BLaER1 treated with 17β-estradiol and CSF1 and Interleukin-3, amounts not matched to agents 10 nM and 100 nM (cell line): ENCODE measurements at regions not wholly inside any gene's neighbourhood (a gene's known extent, or its start where the extent isn't known, plus 50 kb on each side); places are given as distances from the start of the nearest gene placed in this dataset.

Experiments used
- H3K27ac ChIP-seq, 11 experiments: shearing (Covaris generic); formaldehyde crosslinking; 2 replicates each; pipeline ENCODE4 v1.8.1; 2022
- H3K27me3 ChIP-seq, 11 experiments: shearing (Covaris generic); formaldehyde crosslinking; 2 replicates each; pipeline ENCODE4 v1.8.1; 2022
- H3K36me3 ChIP-seq, 11 experiments: shearing (Covaris generic); formaldehyde crosslinking; 2 replicates each; pipeline ENCODE4 v1.8.1; 2022
- H3K4me1 ChIP-seq, 10 experiments: shearing (Covaris generic); formaldehyde crosslinking; 2 replicates each; pipeline ENCODE4 v1.8.1; 2022
- H3K4me2 ChIP-seq, 11 experiments: shearing (Covaris generic); formaldehyde crosslinking; 2 replicates each; pipeline ENCODE4 v1.8.1; 2022
- H3K4me3 ChIP-seq, 10 experiments: shearing (Covaris generic); formaldehyde crosslinking; 2 replicates each; pipeline ENCODE4 v1.8.1; 2022
- H3K9ac ChIP-seq, 11 experiments: shearing (Covaris generic); formaldehyde crosslinking; 2 replicates each; pipeline ENCODE4 v1.8.1; 2022
- H3K9me3 ChIP-seq, 11 experiments: shearing (Covaris generic); formaldehyde crosslinking; replicated peaks in 1 of 11; 2 replicates each; pipeline ENCODE4 v1.8.1; 2022
- H4K20me1 ChIP-seq, 11 experiments: shearing (Covaris generic); formaldehyde crosslinking; 2 replicates each; pipeline ENCODE4 v1.8.1; 2022
- Cebpa-rat ChIP-seq, 11 experiments: shearing (Covaris generic); IDR thresholded peaks; 2 replicates each; pipeline ENCODE4 v1.8.1; 2022

DNA sequence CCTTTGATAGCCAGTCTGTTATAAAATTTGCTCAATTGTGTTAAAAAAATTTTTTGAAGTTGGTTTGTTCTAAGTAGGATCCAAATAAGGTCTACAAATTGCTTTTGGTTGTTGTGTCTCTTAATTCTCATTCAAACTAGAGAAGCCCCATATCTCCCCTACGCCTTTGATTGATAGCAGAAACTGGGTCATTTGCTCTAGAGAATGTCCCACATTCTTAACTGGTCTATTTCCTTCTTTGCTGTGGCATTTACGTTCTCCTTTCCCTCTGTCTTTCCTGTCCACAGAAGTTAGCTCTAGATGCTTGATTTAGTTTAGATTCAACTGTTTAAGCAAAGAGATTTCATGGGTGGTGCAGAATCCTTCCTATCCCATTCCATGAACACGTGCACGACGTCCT, 174.6 kb upstream of the SVIL start:
- Histone ChIP-seq H3K4me1 (peaks cover 3 to 40% (median 11%) of the 10 kb centered on the region in 10 experiments), H3K27ac (no peak overlapping the region), H3K36me3 (no peaks in the 10 kb centered on the region; a peak in 1 of 22 replicates), H3K9ac (no peak overlapping the region), H3K27me3 (no peaks in the 10 kb centered on the region), H3K9me3 (peaks cover 0 to 13% (median 10%) of the 10 kb centered on the region in 11 experiments; a peak in 16 of 22 replicates), H3K4me2 (peak overlapping the region in 2 of 11 experiments; percentile 1 to 15; a peak in 2 of 22 replicates), H3K4me3 (no peak overlapping the region), H4K20me1 (no peaks in the 10 kb centered on the region)
- no peak for TF ChIP-seq Cebpa-rat (IDR thresholded peaks at IDR 0.05)

DNA sequence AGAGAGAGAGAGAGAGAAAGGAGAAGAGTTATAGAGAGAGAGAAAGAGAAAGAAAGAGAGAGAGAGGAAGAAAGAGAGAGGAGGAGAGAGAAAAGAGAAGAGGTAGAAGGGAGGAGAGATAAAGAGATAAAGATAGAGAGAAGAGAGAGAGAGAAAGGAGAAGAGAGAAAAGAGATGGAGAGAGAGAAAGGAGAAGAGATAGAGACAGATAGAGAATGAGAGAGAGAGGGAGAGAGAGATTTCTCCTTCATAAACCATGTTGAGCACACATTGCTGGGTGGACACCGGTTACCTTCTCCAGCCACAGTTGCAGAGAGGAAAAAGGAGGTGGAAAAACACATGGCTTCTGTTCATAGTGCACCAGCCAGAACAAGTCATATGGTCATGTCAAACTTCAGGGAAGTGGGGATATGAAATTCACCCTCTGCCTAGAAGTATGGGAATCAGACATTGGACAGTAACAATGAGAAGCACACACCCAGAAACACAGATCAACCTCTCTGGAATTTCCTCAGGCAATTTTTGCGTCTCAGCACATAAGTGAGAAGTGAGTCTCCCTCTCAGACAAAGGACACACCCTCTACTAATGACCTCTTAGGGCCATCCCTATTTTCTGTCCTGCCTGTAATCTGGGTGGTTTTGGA, 172.5 kb upstream of the SVIL start:
- H3K4me1 ChIP-seq, result peaks cover 20 to 61% (median 29%) of the 10 kb centered on the region in 10 experiments
- no peaks in the 10 kb centered on the region for H4K20me1 ChIP-seq
- no peak for TF ChIP-seq Cebpa-rat (IDR thresholded peaks at IDR 0.05)
- H3K27me3 ChIP-seq, result no peaks in the 10 kb centered on the region
- peaks cover 0 to 18% (median 11%) of the 10 kb centered on the region in 11 experiments; a peak in 16 of 22 replicates for H3K9me3 ChIP-seq
- H3K27ac ChIP-seq, result no peak overlapping the region
- H3K9ac ChIP-seq, result no peak overlapping the region
- no peak overlapping the region for H3K4me3 ChIP-seq
- no peaks in the 10 kb centered on the region; a peak in 1 of 22 replicates for H3K36me3 ChIP-seq
- peak overlapping the region in 2 of 11 experiments; percentile 5 to 37; a peak in 1 of 22 replicates for H3K4me2 ChIP-seq

DNA sequence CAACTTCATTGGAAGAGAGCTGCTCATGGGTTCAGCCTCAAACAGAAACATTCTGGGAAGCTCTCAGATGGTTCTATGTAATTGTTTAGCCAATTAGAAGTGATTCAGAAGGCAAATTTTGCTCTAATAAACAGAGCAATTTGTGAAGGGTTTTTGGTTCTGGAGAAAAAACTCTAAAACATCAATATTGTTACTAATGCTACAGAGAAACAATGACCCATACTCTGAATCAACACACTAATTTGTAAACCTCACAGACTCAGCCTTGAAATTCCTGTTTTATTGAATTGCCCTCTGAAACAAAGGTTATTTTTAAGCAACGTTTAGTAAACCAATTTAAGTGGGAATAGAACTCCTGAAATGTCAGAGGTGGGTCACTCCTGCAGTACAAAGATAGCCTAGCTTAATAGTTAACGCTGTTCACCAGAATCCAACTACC, 171.6 kb upstream of the SVIL start:
- Histone ChIP-seq H3K9ac (no peak overlapping the region), H3K4me3 (no peak overlapping the region), H3K4me1 (peaks cover 20 to 63% (median 29%) of the 10 kb centered on the region in 10 experiments), H3K27ac (no peak overlapping the region), H3K9me3 (peaks cover 0 to 27% (median 11%) of the 10 kb centered on the region in 11 experiments; a peak in 17 of 22 replicates), H3K36me3 (no peaks in the 10 kb centered on the region; a peak in 1 of 22 replicates), H4K20me1 (no peaks in the 10 kb centered on the region), H3K4me2 (no peak overlapping the region), H3K27me3 (no peaks in the 10 kb centered on the region)
- TF ChIP-seq Cebpa-rat (IDR thresholded peaks at IDR 0.05), result no peak

DNA sequence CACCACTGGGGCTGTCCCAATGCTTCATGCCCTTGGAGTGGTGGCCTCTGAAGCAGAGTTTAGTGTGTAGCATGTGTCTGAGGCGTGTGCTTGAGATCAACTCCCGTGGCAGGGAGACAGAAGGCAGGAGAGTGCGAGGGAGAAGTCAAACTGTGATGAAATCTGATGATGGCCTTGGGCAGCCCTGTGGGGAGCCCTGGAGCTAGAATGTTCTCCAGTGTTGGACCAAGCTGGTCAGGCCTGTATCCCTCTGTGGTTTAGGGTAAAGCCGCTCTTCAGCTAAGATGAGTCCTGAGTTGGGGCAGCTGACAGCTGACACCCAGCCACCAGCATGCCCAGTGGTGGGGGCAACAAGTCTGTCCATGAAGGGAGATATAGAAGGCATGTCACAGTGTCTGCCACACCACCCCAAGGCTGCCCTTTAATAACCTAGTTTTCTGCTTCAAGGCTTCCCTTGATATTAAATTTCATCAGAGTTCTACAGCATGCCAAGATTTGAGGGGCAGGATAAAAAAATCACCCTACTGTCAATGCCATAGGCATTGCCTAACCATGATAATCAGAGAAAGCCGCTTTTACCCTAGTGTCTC, 170.5 kb upstream of the SVIL start:
- no peak for TF ChIP-seq Cebpa-rat (IDR thresholded peaks at IDR 0.05)
- Histone ChIP-seq H3K27me3 (no peaks in the 10 kb centered on the region), H3K27ac (peak overlapping the region in 5 of 11 experiments; percentile 80 to 91 (median 86); a peak in 5 of 22 replicates), H3K9me3 (peaks cover 0 to 34% (median 11%) of the 10 kb centered on the region in 11 experiments; a peak in 17 of 22 replicates), H3K4me3 (no peak overlapping the region), H4K20me1 (no peaks in the 10 kb centered on the region), H3K4me2 (peak overlapping the region in 5 of 11 experiments; percentile 74 to 90 (median 82); a peak in 10 of 22 replicates), H3K4me1 (peaks cover 20 to 61% (median 29%) of the 10 kb centered on the region in 10 experiments), H3K36me3 (no peaks in the 10 kb centered on the region; a peak in 1 of 22 replicates), H3K9ac (no peak overlapping the region)

DNA sequence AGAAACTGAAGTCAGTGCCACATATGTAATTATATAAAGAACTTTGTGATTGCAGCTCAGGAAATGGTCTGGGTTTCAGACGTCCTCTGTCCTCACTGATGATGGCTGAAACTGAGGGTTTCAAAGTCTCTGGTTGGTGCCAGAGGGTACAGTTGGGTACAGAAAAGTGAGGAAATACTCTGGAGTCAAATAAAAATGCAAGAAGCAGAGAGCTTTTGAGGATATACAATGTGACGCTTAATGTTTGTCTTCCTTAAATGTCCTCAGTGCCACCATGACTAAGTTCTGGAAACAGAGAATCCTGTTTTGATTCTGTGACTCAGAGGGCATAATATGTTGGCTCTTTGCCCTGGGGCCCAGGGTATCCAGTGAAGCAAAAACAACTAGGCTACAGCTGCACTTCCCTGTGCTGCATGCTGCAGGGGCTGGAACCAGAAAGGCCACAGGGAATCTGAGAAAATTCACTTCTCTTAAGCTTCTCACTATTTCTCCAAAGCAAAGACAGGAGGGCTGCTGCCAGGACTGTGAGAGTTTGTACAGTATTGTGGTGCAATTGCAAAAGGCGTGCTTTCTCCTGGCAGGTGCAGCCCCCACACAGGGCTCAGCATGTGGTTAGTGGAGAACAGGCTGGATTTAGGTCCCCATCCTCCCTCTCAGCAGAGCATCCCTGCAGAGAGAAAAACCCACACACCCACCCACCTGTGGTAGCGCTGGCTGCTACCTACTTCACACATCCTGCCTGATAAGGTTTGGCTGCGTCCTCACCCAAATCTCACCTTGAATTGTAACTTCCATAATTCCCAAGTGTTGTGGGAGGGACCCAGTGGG, 169.5 kb upstream of the SVIL start:
- Histone ChIP-seq H3K4me2 (peak overlapping the region; percentile 58 to 90 (median 81)), H3K4me3 (peak overlapping the region in 3 of 10 experiments; percentile 9 to 22 (median 10); a peak in 5 of 20 replicates), H3K27me3 (no peaks in the 10 kb centered on the region)

DNA sequence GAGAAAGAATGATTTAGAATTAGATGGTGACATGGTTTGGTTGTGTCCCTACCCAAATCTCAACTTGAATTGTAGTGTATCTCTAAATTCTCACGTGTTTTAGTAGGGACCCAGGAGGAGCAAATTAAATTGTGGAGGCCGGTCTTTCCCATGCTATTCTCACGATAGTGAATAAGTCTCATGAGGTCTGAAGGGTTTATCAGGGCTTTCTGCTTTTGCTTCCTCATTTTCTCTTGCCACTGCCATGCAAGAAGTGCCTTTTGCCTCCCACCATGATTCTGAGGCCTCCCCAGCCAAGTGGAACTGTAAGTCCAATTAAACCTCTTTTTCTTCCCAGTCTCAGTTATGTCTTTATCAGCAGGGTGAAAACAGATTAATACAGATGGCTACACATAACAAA, 167.4 kb upstream of the SVIL start:
- peak overlapping the region in 1 of 11 experiments; percentile 18; a peak in 1 of 22 replicates for H3K27ac ChIP-seq
- H3K9ac ChIP-seq, result no peak overlapping the region
- no peaks in the 10 kb centered on the region for H3K27me3 ChIP-seq
- H3K36me3 ChIP-seq, result no peaks in the 10 kb centered on the region; a peak in 1 of 22 replicates
- peaks cover 0 to 34% (median 11%) of the 10 kb centered on the region in 11 experiments; a peak in 17 of 22 replicates for H3K9me3 ChIP-seq
- TF ChIP-seq Cebpa-rat (IDR thresholded peaks at IDR 0.05), result no peak
- peaks cover 19 to 48% (median 29%) of the 10 kb centered on the region in 10 experiments for H3K4me1 ChIP-seq
- no peaks in the 10 kb centered on the region for H4K20me1 ChIP-seq
- no peak overlapping the region for H3K4me3 ChIP-seq
- peak overlapping the region in 4 of 11 experiments; percentile 74 to 90 (median 84); a peak in 5 of 22 replicates for H3K4me2 ChIP-seq

More for the DNA sequence above, 169.5 kb upstream of the SVIL start:
- H3K27ac ChIP-seq, result peak overlapping the region; percentile 22 to 91 (median 83); a peak in 20 of 22 replicates
- H3K4me1 ChIP-seq, result peaks cover 20 to 54% (median 29%) of the 10 kb centered on the region in 10 experiments
- H3K36me3 ChIP-seq, result no peaks in the 10 kb centered on the region; a peak in 1 of 22 replicates
- peak overlapping the region in 9 of 11 experiments; percentile 4 to 73 (median 64); a peak in 15 of 22 replicates for H3K9ac ChIP-seq
- H3K9me3 ChIP-seq, result peaks cover 0 to 34% (median 11%) of the 10 kb centered on the region in 11 experiments; a peak in 17 of 22 replicates
- no peak for TF ChIP-seq Cebpa-rat (IDR thresholded peaks at IDR 0.05)
- H4K20me1 ChIP-seq, result no peaks in the 10 kb centered on the region

DNA sequence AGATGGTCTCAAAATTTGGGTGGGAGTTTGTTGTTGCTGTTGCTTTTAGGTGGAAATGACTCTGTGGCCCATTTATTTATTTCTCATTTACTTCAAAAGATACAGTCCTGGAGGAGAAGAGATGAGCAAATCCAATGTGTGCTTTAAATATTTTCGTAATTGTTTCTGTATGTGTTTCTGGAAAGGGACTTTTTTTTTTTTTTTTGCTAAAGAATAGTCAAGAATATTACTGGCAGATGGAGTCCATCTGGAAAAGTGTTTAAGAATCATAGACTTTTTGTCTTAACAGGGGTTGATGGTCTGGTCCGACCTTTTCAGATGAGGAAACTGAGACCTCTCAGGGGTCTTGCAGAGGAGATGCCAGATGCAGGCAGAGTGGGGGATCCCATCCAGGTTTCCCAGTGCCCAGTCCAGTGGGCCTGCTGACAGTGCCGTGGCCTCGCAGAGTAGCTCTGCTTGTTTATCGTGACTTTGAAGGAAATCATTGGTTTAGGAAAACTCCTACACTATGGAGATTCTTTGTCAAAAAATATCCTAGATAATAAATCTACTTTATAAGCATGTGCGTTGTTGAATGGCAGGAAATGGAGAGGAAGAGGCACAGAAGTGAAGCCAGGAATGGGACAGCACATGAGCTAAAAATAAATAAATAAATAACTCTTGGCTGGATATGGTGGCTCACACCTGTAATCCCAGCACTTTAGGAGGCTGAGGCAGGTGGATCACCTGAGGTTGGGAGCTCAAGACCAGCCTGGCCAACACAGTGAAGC, 164.3 kb upstream of the SVIL start:
- Histone ChIP-seq H3K4me2 (no peak overlapping the region), H3K36me3 (no peaks in the 10 kb centered on the region), H3K27ac (no peak overlapping the region), H4K20me1 (no peaks in the 10 kb centered on the region), H3K27me3 (no peaks in the 10 kb centered on the region), H3K9ac (no peak overlapping the region), H3K4me3 (no peak overlapping the region), H3K9me3 (peaks cover 0 to 23% (median 0%) of the 10 kb centered on the region in 11 experiments; a peak in 5 of 22 replicates), H3K4me1 (peaks cover 14 to 27% (median 16%) of the 10 kb centered on the region in 10 experiments)
- no peak for TF ChIP-seq Cebpa-rat (IDR thresholded peaks at IDR 0.05)

DNA sequence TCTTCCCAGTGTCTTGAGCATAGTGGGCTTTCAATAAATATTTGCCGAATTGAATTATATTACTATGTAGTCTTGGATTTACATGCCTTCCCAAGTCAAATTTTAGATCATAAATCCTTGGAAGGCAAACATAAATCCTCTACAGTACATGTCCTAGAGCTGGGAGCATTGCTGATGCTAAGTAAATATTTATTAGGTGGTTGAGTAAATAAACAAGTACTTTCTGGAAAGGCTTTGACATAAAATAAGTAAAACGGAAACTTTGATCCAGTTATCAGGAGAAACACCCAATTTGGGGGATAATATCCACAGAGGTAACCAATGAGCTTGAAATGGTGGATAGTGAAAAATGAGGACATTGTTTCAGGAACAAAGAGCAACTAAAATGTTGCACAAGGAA, 162.8 kb upstream of the SVIL start:
- no peak overlapping the region for H3K4me3 ChIP-seq
- no peaks in the 10 kb centered on the region for H4K20me1 ChIP-seq
- H3K4me2 ChIP-seq, result no peak overlapping the region
- H3K9me3 ChIP-seq, result peaks cover 0 to 20% (median 0%) of the 10 kb centered on the region in 11 experiments; a peak in 5 of 22 replicates
- peaks cover 0 to 12% (median 1%) of the 10 kb centered on the region in 10 experiments; a peak in 11 of 20 replicates for H3K4me1 ChIP-seq
- H3K9ac ChIP-seq, result no peak overlapping the region
- H3K27me3 ChIP-seq, result no peaks in the 10 kb centered on the region
- no peak for TF ChIP-seq Cebpa-rat (IDR thresholded peaks at IDR 0.05)
- no peaks in the 10 kb centered on the region for H3K36me3 ChIP-seq
- no peak overlapping the region for H3K27ac ChIP-seq
